ENCODE measurements at regions not wholly inside any gene's neighbourhood (a gene's known extent, or its start where the extent isn't known, plus 50 kb on each side); places are given as distances from the start of the nearest gene placed in this dataset.

DNA sequence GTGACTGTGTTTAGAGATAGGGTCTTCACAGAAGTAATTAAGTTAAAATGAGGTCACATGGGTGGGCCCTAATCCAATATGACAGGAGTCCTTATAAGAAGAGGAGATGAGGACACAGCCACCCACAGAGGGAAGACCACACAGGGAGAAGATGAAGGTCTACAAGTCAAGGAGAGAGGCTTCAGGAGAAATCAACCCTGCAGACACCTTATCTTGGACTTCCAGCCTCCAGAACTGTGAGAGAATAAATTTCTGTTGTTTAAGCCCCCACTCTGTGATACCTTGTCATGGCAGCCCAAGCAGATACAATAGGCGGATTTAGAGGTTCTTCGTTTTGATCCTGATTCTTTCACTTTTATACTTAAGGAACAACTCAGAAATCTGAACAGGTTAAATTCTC is 63.5 kb upstream of the NEDD9 start:
- no peak for DNase-seq (ENCODE audit: low read depth)

DNA sequence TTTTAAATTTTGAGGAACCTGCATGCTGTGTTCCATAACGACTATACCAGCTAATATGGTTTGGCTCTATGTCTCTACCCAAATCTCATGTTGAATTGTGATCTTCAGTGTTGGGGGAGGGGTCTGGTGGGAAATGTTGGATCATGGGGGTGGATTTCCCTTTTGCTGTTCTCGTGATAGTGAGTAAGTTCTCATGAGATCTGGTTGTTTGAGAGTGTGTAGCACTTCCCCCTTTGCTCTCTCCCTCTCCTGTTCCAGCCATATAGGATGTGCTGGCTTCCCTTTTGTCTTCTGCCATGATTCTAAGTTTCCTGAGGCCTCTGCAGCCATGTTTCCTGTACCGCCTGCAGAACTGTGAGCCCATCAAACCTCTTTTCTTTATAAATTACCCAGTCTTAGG is 61.8 kb upstream of the NEDD9 start:
- no peak for DNase-seq (ENCODE audit: low read depth)

DNA sequence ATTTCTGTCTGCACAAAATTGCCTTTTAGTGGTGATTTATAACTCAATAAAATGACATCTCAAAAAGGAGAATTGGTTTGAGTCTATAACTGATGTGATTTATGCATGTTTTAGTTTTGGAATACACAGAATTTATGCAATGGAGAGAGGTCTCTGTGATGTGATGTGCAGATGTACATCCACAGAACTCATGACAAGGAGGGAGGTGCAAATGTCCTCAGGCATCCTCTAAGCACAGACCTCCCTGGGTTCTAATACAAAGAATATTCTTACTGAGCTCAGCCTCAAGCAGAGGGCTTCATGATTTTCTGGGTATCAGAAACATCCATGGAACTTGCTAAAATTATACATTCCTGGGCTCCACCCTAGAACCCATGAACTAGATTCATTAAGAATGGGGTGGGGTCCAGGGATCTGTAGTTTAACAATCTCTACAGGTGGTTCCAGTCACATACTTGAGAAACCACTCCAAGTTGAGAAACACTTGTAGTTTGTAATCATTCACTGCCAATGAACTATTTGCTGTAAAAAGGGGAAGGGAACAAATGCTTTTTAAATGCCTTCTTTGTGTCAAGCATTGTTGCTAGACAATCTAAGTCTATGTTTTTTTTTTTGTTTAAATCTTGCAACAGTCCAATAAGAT is 60.2 kb upstream of the NEDD9 start:
- no peak for DNase-seq (ENCODE audit: low read depth)

DNA sequence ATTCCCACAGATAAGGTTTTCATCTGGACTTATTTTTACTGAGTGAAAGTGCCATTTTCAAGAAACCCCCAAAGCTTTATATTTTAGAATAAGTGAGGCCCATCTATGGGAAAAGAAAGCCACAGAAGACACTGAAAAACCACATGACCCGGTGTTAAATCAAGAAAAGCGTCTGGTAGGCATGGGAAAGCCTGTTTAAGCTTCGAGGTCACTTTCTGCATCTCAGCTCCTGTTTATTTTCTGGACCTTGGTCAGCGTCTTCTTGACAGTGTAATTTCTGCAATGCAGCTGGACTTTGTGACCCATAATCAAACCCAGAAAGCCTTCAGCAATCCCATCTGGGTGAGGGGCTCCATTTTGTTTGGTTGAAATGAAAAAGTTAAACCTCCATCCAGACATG is 59.6 kb upstream of the NEDD9 start:
- no peak for DNase-seq (ENCODE audit: low read depth)

- DNase-seq (ENCODE audit: low read depth): no peak
Measured at GRCh38 chr6:11291582-11291981, 59.1 kb upstream of the NEDD9 start.

GRCh38 chr6:11290027-11290426 is 57.6 kb upstream of the NEDD9 start:
- no peak for DNase-seq (ENCODE audit: low read depth)

DNA sequence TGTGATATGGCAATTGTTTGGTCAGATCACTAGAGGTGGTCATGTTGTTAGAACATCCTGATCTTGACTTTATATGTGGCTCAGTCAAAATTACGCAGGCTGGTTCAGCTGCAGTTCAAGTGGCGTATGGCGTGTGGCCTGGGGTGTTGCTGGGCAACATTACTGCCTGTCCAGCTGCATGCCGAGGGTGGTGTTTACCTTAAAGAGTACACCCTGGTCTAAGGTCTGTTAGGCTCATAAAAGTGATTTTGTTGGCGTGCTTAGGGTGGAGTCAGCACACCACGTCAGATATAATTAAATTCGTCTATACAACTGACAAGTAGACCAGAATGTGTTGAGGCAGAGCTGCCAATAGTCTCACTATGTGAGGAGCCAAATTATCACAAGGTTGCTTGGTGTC is 55.6 kb upstream of the NEDD9 start:
- no peak for DNase-seq (ENCODE audit: low read depth)

GRCh38 chr6:11284996-11285395 is 52.5 kb upstream of the NEDD9 start:
- DNase-seq (ENCODE audit: low read depth): no peak

- no peak for DNase-seq (ENCODE audit: low read depth)
Measured at GRCh38 chr6:11283629-11284028, 51.2 kb upstream of the NEDD9 start.

- DNase-seq (ENCODE audit: low read depth): no peak
Measured at GRCh38 chr6:11282875-11283274, 50.4 kb upstream of the NEDD9 start.
